Suppressor macrophage treated with lipopolysaccharide for 1 hour (primary cell): ENCODE measurements at regions not wholly inside any gene's neighbourhood (a gene's known extent, or its start where the extent isn't known, plus 50 kb on each side); places are given as distances from the start of the nearest gene placed in this dataset.

ENCODE experiments used
- DNase-seq, 3 donors: peaks; one replicate each; pipeline ENCODE4 v3.0.0-alpha.2; 2020 to 2022

- DNase-seq, result no peak
Observed at GRCh38 chr12:115207216-115207915, 523.4 kb upstream of the TBX3 start.

GRCh38 chr12:115206801-115207200, 522.8 kb upstream of the TBX3 start:
- DNase-seq, result no peak

- no peak for DNase-seq
Observed at GRCh38 chr12:115205755-115206308, 521.9 kb upstream of the TBX3 start.

GRCh38 chr12:115204957-115205754, 521.2 kb upstream of the TBX3 start:
- no peak for DNase-seq

GRCh38 chr12:115203701-115204100, 519.7 kb upstream of the TBX3 start:
- no peak for DNase-seq

GRCh38 chr12:115201966-115202365, 518.0 kb upstream of the TBX3 start:
- DNase-seq, result no peak

GRCh38 chr12:115199831-115200230, 515.9 kb upstream of the TBX3 start:
- no peak for DNase-seq

- DNase-seq, result no peak
Observed at GRCh38 chr12:115194857-115195256, 510.9 kb upstream of the TBX3 start.

- DNase-seq, result no peak
Observed at GRCh38 chr12:115194448-115194847, 510.5 kb upstream of the TBX3 start.

GRCh38 chr12:115191342-115191741, 507.4 kb upstream of the TBX3 start:
- no peak for DNase-seq

GRCh38 chr12:115190010-115190770, 506.2 kb upstream of the TBX3 start:
- no peak for DNase-seq

GRCh38 chr12:115185506-115185905, 501.5 kb upstream of the TBX3 start:
- no peak for DNase-seq

DNA sequence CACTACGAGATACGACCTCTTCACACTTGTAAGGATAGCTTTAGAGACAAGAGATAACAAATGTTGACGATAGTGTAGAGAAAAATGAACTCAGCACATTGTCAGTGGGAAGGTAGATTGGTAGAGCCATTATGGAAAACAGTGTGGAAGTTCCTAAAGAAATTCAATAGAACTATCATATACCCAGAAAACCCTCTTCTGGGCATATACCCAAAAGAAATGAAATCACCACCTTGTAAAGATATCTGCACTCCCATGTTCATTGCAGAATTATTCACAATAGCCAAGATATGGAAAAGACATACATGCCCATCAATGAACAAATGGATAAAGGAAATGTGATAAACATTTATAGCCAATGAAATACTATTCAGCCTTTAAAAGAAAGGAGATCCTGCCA, 499.8 kb upstream of the TBX3 start:
- no peak for DNase-seq

DNA sequence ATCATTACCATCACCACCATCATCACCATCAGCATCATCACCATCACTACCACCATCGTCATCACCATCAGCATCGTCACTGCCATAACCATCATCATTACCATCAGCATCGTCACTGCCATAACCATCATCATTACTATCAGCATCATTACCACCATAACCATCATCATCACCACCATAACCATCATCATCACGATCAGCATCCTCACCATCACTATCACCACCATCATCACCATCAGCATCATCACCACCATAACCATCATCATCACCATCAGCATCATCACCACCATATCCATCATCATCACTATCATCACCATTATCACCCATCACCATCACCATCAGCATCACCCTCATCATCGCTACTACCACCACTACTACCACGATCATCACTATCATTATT, 493.9 kb upstream of the TBX3 start:
- DNase-seq, result no peak

DNA sequence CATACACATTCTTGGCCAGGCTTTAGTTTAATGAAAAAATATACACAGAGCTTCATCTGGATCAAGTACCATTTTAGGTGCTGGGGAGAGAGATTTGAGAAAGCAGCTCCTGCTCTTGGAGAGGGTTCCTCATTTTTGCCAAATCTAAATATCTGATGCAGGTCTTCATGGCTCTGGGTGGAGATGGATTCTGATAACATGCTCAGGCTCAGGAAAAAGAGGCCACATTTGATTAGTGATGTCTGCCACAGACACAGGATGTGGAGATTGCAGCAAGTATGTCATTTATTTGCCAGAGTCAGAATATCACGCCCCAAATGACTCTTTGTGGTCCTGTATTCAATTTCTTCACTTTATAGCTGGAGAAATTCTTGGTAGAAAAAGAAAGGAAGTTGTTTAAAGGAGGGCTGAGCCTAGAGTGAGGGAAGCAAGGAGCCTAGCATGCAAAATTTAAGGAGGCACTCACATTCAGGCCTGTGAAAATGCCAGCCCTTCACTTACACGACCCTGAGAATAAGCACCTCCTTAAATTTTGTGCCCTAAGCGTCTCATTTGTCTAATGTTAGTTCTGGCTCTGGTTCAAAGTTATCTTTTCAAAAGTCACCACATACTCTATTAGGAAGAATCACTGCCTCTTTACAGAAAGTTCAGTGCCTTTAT, 492.9 kb upstream of the TBX3 start:
- no peak for DNase-seq

- DNase-seq, result peak in 1 of 3 donors; percentile 0
Observed at GRCh38 chr12:115174920-115175319, 490.9 kb upstream of the TBX3 start.

- peak in 1 of 3 donors; percentile 10 for DNase-seq
Observed at GRCh38 chr12:115172521-115172920, 488.5 kb upstream of the TBX3 start.

DNA sequence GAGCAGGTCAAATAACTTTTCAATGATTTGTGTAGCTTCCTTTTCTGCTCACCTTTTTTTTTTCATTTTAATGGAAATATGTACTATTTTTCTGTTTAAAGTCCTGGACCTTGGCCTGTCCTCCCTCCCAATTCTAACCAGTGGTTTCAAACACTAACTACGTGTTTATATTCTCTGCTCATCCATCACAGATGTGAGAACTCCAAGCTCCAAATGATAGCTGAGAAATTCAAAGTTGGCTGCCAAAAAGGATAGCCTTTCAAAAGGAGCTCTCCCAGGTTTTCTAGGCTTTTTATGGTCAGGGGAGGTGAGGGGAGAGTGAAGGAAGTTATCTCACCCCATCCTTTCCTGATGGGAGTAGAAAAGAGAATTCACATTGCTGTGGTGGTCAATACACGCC, 486.0 kb upstream of the TBX3 start:
- DNase-seq, result no peak

- no peak for DNase-seq
Observed at GRCh38 chr12:115166698-115167315, 482.8 kb upstream of the TBX3 start.

DNA sequence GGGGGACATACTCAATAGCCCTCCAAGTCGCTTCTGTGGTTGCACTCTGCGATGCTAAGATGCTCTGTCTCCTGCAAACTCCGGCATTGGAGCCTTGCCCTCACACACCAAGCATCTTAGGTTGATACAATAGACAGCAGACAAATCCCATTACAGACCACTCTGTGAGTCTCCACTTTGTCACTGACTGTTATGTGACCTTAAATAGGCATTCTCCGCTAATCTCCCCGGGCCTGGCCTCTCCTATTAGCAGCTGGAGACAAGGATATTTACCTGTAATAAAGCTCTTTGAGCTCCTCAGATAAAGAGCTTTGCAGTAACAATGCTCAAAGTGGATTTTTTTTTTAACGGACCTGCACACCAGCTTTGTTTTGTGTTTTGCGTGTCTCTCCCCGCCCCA, 479.7 kb upstream of the TBX3 start:
- no peak for DNase-seq

GRCh38 chr12:115160271-115161128, 476.5 kb upstream of the TBX3 start:
- no peak for DNase-seq
